OCI-LY3 (cell line): ENCODE measurements at regions not wholly inside any gene's neighbourhood (a gene's known extent, or its start where the extent isn't known, plus 50 kb on each side); places are given as distances from the start of the nearest gene placed in this dataset.

Source experiments
- H2AFZ ChIP-seq: fragments of 200-600, 300-600 bp; shearing (Covaris generic); 2 replicates; pipeline ENCODE4 v1.6.0; 2014; ENCODE audit warnings: antibody characterized with exemption, low read depth, low read length
- H3K27ac ChIP-seq: fragments of 200-600, 300-600 bp; sonication (generic); 2 replicates; pipeline ENCODE4 v1.5.1; 2014; ENCODE audit warnings: mild to moderate bottlenecking, low read length, moderate library complexity, mixed read lengths
- H3K27me3 ChIP-seq: fragments of 200-600, 300-600 bp; sonication (generic); 2 replicates; pipeline ENCODE4 v1.6.1; 2014; ENCODE audit warnings: low read depth, low read length, mixed read lengths
- H3K36me3 ChIP-seq: fragments of 200-600, 300-600 bp; sonication (generic); replicated peaks from 2 replicates; pipeline ENCODE3; 2014; ENCODE audit warnings: low read depth, low read length, mixed read lengths
- H3K4me1 ChIP-seq: fragments of 300-600, 200-600 bp; sonication (generic); 2 replicates; pipeline ENCODE4 v1.6.1; 2014; ENCODE audit warnings: low read length, mixed read lengths
- H3K4me2 ChIP-seq: fragments of 200-600, 300-600 bp; sonication (generic); 2 replicates; pipeline ENCODE4 v1.6.1; 2014; ENCODE audit warnings: low read length, mixed read lengths
- H3K4me3 ChIP-seq: fragments of 300-600, 200-600 bp; sonication (generic); 2 replicates; pipeline ENCODE4 v1.5.1; 2014; ENCODE audit warnings: antibody characterized with exemption, mild to moderate bottlenecking, low read length, moderate library complexity
- H3K79me2 ChIP-seq: fragments of 300-600, 200-600 bp; shearing (Covaris generic); 2 replicates; pipeline ENCODE4 v1.6.1; 2014; ENCODE audit warnings: mild to moderate bottlenecking, low read length, mixed read lengths
- H3K9ac ChIP-seq: fragments of 300-600, 200-600 bp; shearing (Covaris generic); 2 replicates; pipeline ENCODE4 v1.6.0; 2014; ENCODE audit warnings: mild to moderate bottlenecking, low read length, moderate library complexity
- H3K9me3 ChIP-seq: fragments of 200-600, 300-600 bp; shearing (Covaris generic); 2 replicates; pipeline ENCODE4 v1.6.1; 2014; ENCODE audit warnings: low read length, mixed read lengths; ENCODE audit not compliant: insufficient read depth
- H4K20me1 ChIP-seq: fragments of 200-600, 300-600 bp; sonication (generic); 2 replicates; pipeline ENCODE4 v1.6.1; 2016; ENCODE audit warnings: low read length, mixed read lengths; ENCODE audit not compliant: insufficient read depth
- CTCF ChIP-seq: fragments of 200-600, 300-600 bp; sonication (generic); IDR thresholded peaks from 2 replicates; pipeline ENCODE4 v1.5.1; 2014; ENCODE audit warnings: antibody characterized with exemption, low read length, low read depth
- EZH2phosphoT487 ChIP-seq: fragments of 200-600 bp; shearing (Covaris generic); IDR thresholded peaks from 2 replicates; pipeline ENCODE4 v1.6.1; 2018; ENCODE audit warnings: antibody characterized with exemption, mixed run types, low read depth

DNA sequence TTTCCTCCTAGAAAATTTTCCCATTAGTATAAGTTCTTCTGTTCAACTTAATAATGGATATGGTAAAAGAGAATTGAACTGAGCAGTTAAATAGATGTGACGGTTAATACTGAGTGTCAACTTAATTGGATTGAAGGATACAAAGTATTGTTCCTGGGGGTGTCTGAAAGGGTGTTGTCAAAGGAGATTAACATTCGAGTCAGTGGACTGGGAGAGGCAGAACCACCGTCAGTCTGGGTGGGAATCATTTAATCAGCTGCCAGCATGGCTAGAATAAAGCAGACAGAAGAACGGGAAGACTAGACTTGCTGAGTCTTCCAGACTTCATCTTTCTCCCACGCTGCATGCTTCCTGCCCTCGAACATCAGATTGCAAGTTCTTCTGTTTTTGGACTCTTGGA, 689.6 kb upstream of the CDH10 start:
- H3K4me1 ChIP-seq = no peaks in the 10 kb centered on the region
- H3K4me2 ChIP-seq = no peak overlapping the region
- no peaks in the 10 kb centered on the region for H3K27me3 ChIP-seq
- H3K4me3 ChIP-seq = no peak overlapping the region
- H3K79me2 ChIP-seq = no peaks in the 10 kb centered on the region
- H3K27ac ChIP-seq = no peak overlapping the region
- H2AFZ ChIP-seq = no peak overlapping the region
- no peaks in the 10 kb centered on the region for H3K36me3 ChIP-seq
- TF ChIP-seq CTCF (no peak), EZH2phosphoT487 (no peak)
- no peaks in the 10 kb centered on the region for H3K9me3 ChIP-seq
- H3K9ac ChIP-seq = no peak overlapping the region
- no peaks in the 10 kb centered on the region for H4K20me1 ChIP-seq

GRCh38 chr5:25330721-25331120, 685.9 kb upstream of the CDH10 start:
- H3K4me1 ChIP-seq = no peaks in the 10 kb centered on the region
- no peaks in the 10 kb centered on the region for H4K20me1 ChIP-seq
- H3K79me2 ChIP-seq = no peaks in the 10 kb centered on the region
- no peak overlapping the region for H3K4me2 ChIP-seq
- no peak overlapping the region for H3K27ac ChIP-seq
- H3K27me3 ChIP-seq = no peaks in the 10 kb centered on the region
- no peak overlapping the region for H3K9ac ChIP-seq
- no peaks in the 10 kb centered on the region for H3K9me3 ChIP-seq
- no peak overlapping the region for H2AFZ ChIP-seq
- H3K36me3 ChIP-seq = no peaks in the 10 kb centered on the region
- TF ChIP-seq CTCF (no peak), EZH2phosphoT487 (no peak)
- no peak overlapping the region for H3K4me3 ChIP-seq

GRCh38 chr5:25327172-25327571, 682.4 kb upstream of the CDH10 start:
- H3K79me2 ChIP-seq = no peaks in the 10 kb centered on the region
- no peaks in the 10 kb centered on the region for H3K4me1 ChIP-seq
- no peak overlapping the region for H3K4me3 ChIP-seq
- H3K4me2 ChIP-seq = no peak overlapping the region
- TF ChIP-seq EZH2phosphoT487 (no peak), CTCF (no peak)
- no peaks in the 10 kb centered on the region for H4K20me1 ChIP-seq
- no peak overlapping the region for H3K27ac ChIP-seq
- no peaks in the 10 kb centered on the region for H3K27me3 ChIP-seq
- no peaks in the 10 kb centered on the region for H3K36me3 ChIP-seq
- no peak overlapping the region for H2AFZ ChIP-seq
- H3K9ac ChIP-seq = no peak overlapping the region
- H3K9me3 ChIP-seq = no peaks in the 10 kb centered on the region

DNA sequence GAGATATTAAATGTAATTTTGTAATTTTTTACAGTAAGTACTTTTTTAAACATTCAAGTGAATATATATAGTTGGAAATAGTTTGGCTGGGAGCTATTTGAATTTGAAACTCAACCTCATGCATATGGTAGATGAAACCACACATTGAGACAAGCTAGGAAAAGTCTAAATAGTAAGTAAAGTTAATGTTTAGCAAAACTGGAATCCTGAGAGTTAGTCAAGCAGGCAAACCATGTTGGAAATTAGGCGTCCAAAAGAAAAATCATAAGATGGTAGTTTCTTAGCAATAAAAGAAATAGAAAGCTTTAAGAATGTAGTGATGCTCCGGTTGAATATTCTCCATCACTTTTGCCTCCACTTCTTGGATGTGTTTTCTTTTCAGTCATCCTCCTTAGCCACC, 657.1 kb upstream of the CDH10 start:
- Histone ChIP-seq H3K9me3 (no peaks in the 10 kb centered on the region), H3K4me3 (no peak overlapping the region), H2AFZ (no peak overlapping the region), H3K27me3 (no peaks in the 10 kb centered on the region), H3K79me2 (no peaks in the 10 kb centered on the region), H3K27ac (no peak overlapping the region), H3K4me2 (no peak overlapping the region), H4K20me1 (no peaks in the 10 kb centered on the region), H3K36me3 (no peaks in the 10 kb centered on the region), H3K9ac (no peak overlapping the region), H3K4me1 (no peaks in the 10 kb centered on the region)
- TF ChIP-seq EZH2phosphoT487 = no peak
- TF ChIP-seq CTCF = no peak
